K562 (cell line): ENCODE measurements at regions not wholly inside any gene's neighbourhood (a gene's known extent, or its start where the extent isn't known, plus 50 kb on each side); places are given as distances from the start of the nearest gene placed in this dataset.

Source experiments
- ATAC-seq: fragments of 200-7000 bp; cut with Tn5 transposase; 3 replicates; pipeline ENCODE4 v1.9.1; 2020; ENCODE audit warnings: moderate library complexity
- BruUV-seq: library from RNA; stranded (reverse); fragments of 400-500 nt; replicated peaks from 2 replicates; lab custom pipeline; 2021; lab: Mats Ljungman, UMichigan
- CTCF ChIA-PET: fragments of 300-600 bp; formaldehyde crosslinking; extraction: SDS; loops from one replicate; lab custom pipeline; 2021; ENCODE audit warnings: low intra/inter-chr PET ratio; lab: Yijun Ruan, JAX
- POLR2A ChIA-PET: fragments of 300-600, 350-650 bp; sonication (Branson Sonifier 250); formaldehyde crosslinking; extraction: SDS; loops from one replicate; lab custom pipeline; 2021; ENCODE audit warnings: antibody characterized with exemption, inconsistent platforms; lab: Yijun Ruan, JAX
- DNase-seq, 4 experiments: peaks; one replicate each; pipeline versions ENCODE4 v3.0.0 to v3.0.0-alpha.2; 2011 to 2018; ENCODE audit warnings: low spot score in 3 of 4, mixed read lengths in 3 of 4; ENCODE audit errors: extremely low read depth in 1 of 4
- FAIRE-seq: peaks from 2 replicates; lab custom pipeline; 2011; peaks lifted over from hg19 to GRCh38; lab: Jason Lieb, UNC
- H2AFZ ChIP-seq: 2 replicates; pipeline ENCODE4 v1.6.0; 2011; ENCODE audit warnings: low read depth, low read length, control low read depth, inconsistent platforms
- H3K27ac ChIP-seq: fragments of 200-600 bp; 3 replicates; pipeline ENCODE4 v1.8.0; 2011; ENCODE audit warnings: low read depth, mild to moderate bottlenecking, control low read depth, inconsistent platforms, low read length, moderate library complexity, mixed read lengths; ENCODE audit errors: extremely low read depth
- H3K27me3 ChIP-seq, 2 experiments: fragments of 300-600 bp in 1 of 2; 2 replicates in 1 of 2; 3 replicates in 1 of 2; pipeline versions ENCODE4 v1.6.0 to v1.8.0; 2011; ENCODE audit warnings: inconsistent platforms in 2 of 2, low read length in 2 of 2, mild to moderate bottlenecking in 1 of 2, mixed read lengths in 1 of 2, moderate library complexity in 1 of 2; ENCODE audit not compliant: control insufficient read depth in 2 of 2, insufficient read depth in 2 of 2
- H3K36me3 ChIP-seq: fragments of 300-600 bp; 3 replicates; pipeline ENCODE4 v1.8.0; 2011; ENCODE audit warnings: mild to moderate bottlenecking, low read length, inconsistent platforms; ENCODE audit not compliant: control insufficient read depth, insufficient read depth
- H3K4me1 ChIP-seq, 2 experiments: fragments of 200-600 bp in 1 of 2; replicated peaks in 1 of 2; 2 replicates in 1 of 2; 3 replicates in 1 of 2; pipeline versions ENCODE4 v1.5.1 to v1.8.0; 2011; ENCODE audit warnings: inconsistent platforms in 2 of 2, low read length in 2 of 2, mild to moderate bottlenecking in 1 of 2, mixed read lengths in 1 of 2, moderate library complexity in 1 of 2; ENCODE audit not compliant: control insufficient read depth in 2 of 2, insufficient read depth in 2 of 2
- H3K4me2 ChIP-seq: 2 replicates; pipeline ENCODE4 v1.6.1; 2011; ENCODE audit warnings: low read length, control low read depth, inconsistent platforms, mixed read lengths; ENCODE audit not compliant: insufficient read depth
- H3K4me3 ChIP-seq: fragments of 200-600 bp; sonication (generic), shearing (Covaris generic); 2 replicates; pipeline ENCODE4 v1.5.1; 2016; ENCODE audit warnings: control low read depth, inconsistent platforms
- H3K79me2 ChIP-seq: fragments of 200-600 bp; 3 replicates; pipeline ENCODE4 v1.8.0; 2011; ENCODE audit warnings: low read length, inconsistent platforms; ENCODE audit not compliant: control insufficient read depth, insufficient read depth
- H3K9ac ChIP-seq, 2 experiments: 2 replicates each; pipeline versions ENCODE4 v1.6.0 to v1.6.1; 2011; ENCODE audit warnings: low read depth in 2 of 2, low read length in 2 of 2, control low read depth in 1 of 2, inconsistent platforms in 1 of 2, mild to moderate bottlenecking in 1 of 2, mixed read lengths in 1 of 2; ENCODE audit not compliant: insufficient read depth in 1 of 2
- H3K9me1 ChIP-seq: one replicate; pipeline ENCODE4 v1.6.0; 2011; ENCODE audit warnings: inconsistent platforms, mild to moderate bottlenecking, low read length, moderate library complexity; ENCODE audit not compliant: control insufficient read depth, insufficient read depth
- H3K9me3 ChIP-seq: replicated peaks from 2 replicates; pipeline ENCODE4 v1.5.1; 2011; ENCODE audit warnings: low read depth, low read length, inconsistent platforms; ENCODE audit not compliant: control insufficient read depth, insufficient read depth
- H4K20me1 ChIP-seq: replicated peaks from 2 replicates; pipeline ENCODE4 v1.6.1; 2011; ENCODE audit warnings: low read length, inconsistent platforms, mixed read lengths; ENCODE audit not compliant: control insufficient read depth, insufficient read depth
- HNRNPH1 ChIP-seq: fragments of 200-400 bp; formaldehyde crosslinking; optimal IDR thresholded peaks from 2 replicates; pipeline ENCODE3; 2017; ENCODE audit warnings: low read depth, mild to moderate bottlenecking, low read length, moderate library complexity
- KLF16 ChIP-seq: IDR thresholded peaks from 2 replicates; pipeline ENCODE4 v1.6.1; 2016; ENCODE audit warnings: antibody characterized with exemption
- YBX1 ChIP-seq: fragments of 450-650 bp; IDR thresholded peaks from 2 replicates; pipeline ENCODE4 v1.7.1; 2016; ENCODE audit warnings: mild to moderate bottlenecking
- WGBS: fragments of 100-300 bp; shearing (Covaris generic); methylation state at CpG from one replicate; pipeline ENCODE4 v1.1.6; 2016; ENCODE audit warnings: low coverage, mixed read lengths; ENCODE audit not compliant: insufficient coverage; ENCODE audit errors: missing lambda C conversion rate; 5-methylcytosine and 5-hydroxymethylcytosine counted together
- in situ Hi-C: fragments of 300-500 bp; cut with MboI; formaldehyde crosslinking; loops from 4 replicates; pipeline ENCODE4 v1.15.0; 2018; ENCODE audit warnings: inconsistent platforms, mixed read lengths
- intact Hi-C: fragments of 100-400 bp; cut with micrococcal nuclease; formaldehyde crosslinking; loops from 2 replicates; pipeline ENCODE4 v1.14.2; 2022
- TF ChIP-seq, protein P1 (sequence below), 2 experiments: fragments of 450-650 bp in 1 of 2; sonication (generic) in 1 of 2; formaldehyde crosslinking in 1 of 2; IDR thresholded peaks; 2 replicates each; pipeline versions ENCODE4 v1.7.1 to v1.9.0; 2016 to 2022; ENCODE audit warnings: inconsistent platforms in 1 of 2, mild to moderate bottlenecking in 1 of 2, missing genetic modification reagents in 1 of 2
- TF ChIP-seq, protein P2 (sequence below): fragments of 450-650 bp; formaldehyde crosslinking; IDR thresholded peaks from 2 replicates; pipeline ENCODE4 v1.4.0; 2020; ENCODE audit warnings: mild to moderate bottlenecking
- TF ChIP-seq, protein P3 (sequence below): fragments of 450-650 bp; IDR thresholded peaks from 2 replicates; pipeline ENCODE4 v1.6.1; 2017; ENCODE audit warnings: antibody characterized with exemption
- TF ChIP-seq, protein P4 (sequence below): sonication (generic); formaldehyde crosslinking; IDR thresholded peaks from 2 replicates; pipeline ENCODE4 v1.8.1; 2023; ENCODE audit warnings: mild to moderate bottlenecking, missing genetic modification reagents

DNA sequence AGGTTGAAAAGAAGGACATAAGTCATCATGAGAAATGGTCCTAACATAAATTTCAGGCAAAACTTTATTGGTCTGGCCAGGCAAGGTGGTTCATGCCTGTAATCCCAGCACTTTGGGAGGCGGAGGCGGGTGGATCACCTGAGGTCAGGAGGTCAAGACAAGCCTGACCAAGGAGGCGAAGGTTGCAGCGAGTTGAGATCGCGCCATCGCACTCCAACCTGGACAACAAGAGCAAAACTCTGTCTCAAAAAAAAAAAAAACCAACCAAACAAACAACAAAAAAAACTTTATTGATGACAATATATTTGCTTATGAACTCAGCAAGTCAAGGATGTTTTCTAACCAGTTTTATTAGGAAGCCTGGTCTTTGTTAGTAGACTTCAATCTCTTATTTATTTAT is 54.6 kb upstream of the ARHGAP21 start:
- H3K27ac ChIP-seq = no peak overlapping the region
- H3K9ac ChIP-seq = no peak overlapping the region
- ATAC-seq = no peak
- no peak overlapping the region for H2AFZ ChIP-seq
- no peak overlapping the region for H3K4me3 ChIP-seq
- H3K27me3 ChIP-seq = no peaks in the 10 kb centered on the region
- BruUV-seq = no TSS peak
- no peaks in the 10 kb centered on the region for H3K36me3 ChIP-seq
- 88% methylated on average over 5 of the region's 7 CpGs for WGBS
- FAIRE-seq = no peak
- no peaks in the 10 kb centered on the region for H3K4me1 ChIP-seq
- in situ Hi-C loops = no loop called here
- H3K4me2 ChIP-seq = no peak overlapping the region
- CTCF ChIA-PET = no interaction called here
- no peaks in the 10 kb centered on the region for H3K79me2 ChIP-seq
- no peaks in the 10 kb centered on the region for H3K9me3 ChIP-seq
- POLR2A ChIA-PET = no interaction called here
- no peak for DNase-seq
- TF ChIP-seq, protein P1, sequence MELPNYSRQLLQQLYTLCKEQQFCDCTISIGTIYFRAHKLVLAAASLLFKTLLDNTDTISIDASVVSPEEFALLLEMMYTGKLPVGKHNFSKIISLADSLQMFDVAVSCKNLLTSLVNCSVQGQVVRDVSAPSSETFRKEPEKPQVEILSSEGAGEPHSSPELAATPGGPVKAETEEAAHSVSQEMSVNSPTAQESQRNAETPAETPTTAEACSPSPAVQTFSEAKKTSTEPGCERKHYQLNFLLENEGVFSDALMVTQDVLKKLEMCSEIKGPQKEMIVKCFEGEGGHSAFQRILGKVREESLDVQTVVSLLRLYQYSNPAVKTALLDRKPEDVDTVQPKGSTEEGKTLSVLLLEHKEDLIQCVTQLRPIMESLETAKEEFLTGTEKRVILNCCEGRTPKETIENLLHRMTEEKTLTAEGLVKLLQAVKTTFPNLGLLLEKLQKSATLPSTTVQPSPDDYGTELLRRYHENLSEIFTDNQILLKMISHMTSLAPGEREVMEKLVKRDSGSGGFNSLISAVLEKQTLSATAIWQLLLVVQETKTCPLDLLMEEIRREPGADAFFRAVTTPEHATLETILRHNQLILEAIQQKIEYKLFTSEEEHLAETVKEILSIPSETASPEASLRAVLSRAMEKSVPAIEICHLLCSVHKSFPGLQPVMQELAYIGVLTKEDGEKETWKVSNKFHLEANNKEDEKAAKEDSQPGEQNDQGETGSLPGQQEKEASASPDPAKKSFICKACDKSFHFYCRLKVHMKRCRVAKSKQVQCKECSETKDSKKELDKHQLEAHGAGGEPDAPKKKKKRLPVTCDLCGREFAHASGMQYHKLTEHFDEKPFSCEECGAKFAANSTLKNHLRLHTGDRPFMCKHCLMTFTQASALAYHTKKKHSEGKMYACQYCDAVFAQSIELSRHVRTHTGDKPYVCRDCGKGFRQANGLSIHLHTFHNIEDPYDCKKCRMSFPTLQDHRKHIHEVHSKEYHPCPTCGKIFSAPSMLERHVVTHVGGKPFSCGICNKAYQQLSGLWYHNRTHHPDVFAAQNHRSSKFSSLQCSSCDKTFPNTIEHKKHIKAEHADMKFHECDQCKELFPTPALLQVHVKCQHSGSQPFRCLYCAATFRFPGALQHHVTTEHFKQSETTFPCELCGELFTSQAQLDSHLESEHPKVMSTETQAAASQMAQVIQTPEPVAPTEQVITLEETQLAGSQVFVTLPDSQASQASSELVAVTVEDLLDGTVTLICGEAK (IDR thresholded peaks at IDR 0.05) = peak; percentile 90
- TF ChIP-seq, protein P1 (CRISPR knock-in tag; IDR thresholded peaks at IDR 0.05) = peak; percentile 93
- TF ChIP-seq, protein P2, sequence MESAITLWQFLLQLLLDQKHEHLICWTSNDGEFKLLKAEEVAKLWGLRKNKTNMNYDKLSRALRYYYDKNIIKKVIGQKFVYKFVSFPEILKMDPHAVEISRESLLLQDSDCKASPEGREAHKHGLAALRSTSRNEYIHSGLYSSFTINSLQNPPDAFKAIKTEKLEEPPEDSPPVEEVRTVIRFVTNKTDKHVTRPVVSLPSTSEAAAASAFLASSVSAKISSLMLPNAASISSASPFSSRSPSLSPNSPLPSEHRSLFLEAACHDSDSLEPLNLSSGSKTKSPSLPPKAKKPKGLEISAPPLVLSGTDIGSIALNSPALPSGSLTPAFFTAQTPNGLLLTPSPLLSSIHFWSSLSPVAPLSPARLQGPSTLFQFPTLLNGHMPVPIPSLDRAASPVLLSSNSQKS (CRISPR knock-in tag) = no peak
- TF ChIP-seq, protein P3, sequence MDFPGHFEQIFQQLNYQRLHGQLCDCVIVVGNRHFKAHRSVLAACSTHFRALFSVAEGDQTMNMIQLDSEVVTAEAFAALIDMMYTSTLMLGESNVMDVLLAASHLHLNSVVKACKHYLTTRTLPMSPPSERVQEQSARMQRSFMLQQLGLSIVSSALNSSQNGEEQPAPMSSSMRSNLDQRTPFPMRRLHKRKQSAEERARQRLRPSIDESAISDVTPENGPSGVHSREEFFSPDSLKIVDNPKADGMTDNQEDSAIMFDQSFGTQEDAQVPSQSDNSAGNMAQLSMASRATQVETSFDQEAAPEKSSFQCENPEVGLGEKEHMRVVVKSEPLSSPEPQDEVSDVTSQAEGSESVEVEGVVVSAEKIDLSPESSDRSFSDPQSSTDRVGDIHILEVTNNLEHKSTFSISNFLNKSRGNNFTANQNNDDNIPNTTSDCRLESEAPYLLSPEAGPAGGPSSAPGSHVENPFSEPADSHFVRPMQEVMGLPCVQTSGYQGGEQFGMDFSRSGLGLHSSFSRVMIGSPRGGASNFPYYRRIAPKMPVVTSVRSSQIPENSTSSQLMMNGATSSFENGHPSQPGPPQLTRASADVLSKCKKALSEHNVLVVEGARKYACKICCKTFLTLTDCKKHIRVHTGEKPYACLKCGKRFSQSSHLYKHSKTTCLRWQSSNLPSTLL = no peak
- TF ChIP-seq KLF16 (no peak), HNRNPH1 (no peak), YBX1 (no peak)
- TF ChIP-seq, protein P4, sequence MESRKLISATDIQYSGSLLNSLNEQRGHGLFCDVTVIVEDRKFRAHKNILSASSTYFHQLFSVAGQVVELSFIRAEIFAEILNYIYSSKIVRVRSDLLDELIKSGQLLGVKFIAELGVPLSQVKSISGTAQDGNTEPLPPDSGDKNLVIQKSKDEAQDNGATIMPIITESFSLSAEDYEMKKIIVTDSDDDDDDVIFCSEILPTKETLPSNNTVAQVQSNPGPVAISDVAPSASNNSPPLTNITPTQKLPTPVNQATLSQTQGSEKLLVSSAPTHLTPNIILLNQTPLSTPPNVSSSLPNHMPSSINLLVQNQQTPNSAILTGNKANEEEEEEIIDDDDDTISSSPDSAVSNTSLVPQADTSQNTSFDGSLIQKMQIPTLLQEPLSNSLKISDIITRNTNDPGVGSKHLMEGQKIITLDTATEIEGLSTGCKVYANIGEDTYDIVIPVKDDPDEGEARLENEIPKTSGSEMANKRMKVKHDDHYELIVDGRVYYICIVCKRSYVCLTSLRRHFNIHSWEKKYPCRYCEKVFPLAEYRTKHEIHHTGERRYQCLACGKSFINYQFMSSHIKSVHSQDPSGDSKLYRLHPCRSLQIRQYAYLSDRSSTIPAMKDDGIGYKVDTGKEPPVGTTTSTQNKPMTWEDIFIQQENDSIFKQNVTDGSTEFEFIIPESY = peak; percentile 58; the same call in 1 of the 2 replicates
- intact Hi-C loops = no loop called here
- H3K9me1 ChIP-seq = no peaks in the 10 kb centered on the region
- H4K20me1 ChIP-seq = no peaks in the 10 kb centered on the region
